CD14-positive monocyte (primary cell): ENCODE measurements at regions not wholly inside any gene's neighbourhood (a gene's known extent, or its start where the extent isn't known, plus 50 kb on each side); places are given as distances from the start of the nearest gene placed in this dataset.

ENCODE experiments used
- DNase-seq, 3 donors: peaks; one replicate each; pipeline ENCODE4 v3.0.0-alpha.2; 2011 to 2022
- H2AFZ ChIP-seq: 2 replicates; pipeline ENCODE4 v1.6.0; 2012; ENCODE audit warnings: mild to moderate bottlenecking, low read depth, low read length, inconsistent platforms; ENCODE audit not compliant: insufficient read depth, poor library complexity, severe bottlenecking
- H3K27ac ChIP-seq, 2 donors: 1 replicate in 1 of 2; 2 replicates in 1 of 2; pipeline ENCODE4 v1.5.1; 2012 to 2013; ENCODE audit warnings: low read length in 2 of 2, control low read depth in 1 of 2, inconsistent platforms in 1 of 2, low read depth in 1 of 2, mild to moderate bottlenecking in 1 of 2
- H3K27me3 ChIP-seq, 2 donors: one replicate each; pipeline versions ENCODE4 v1.6.0 to v1.6.1; 2011 to 2013; ENCODE audit warnings: low read length in 2 of 2; ENCODE audit not compliant: control insufficient read depth in 2 of 2, insufficient read depth in 2 of 2
- H3K36me3 ChIP-seq, 2 donors: replicated peaks in 1 of 2; 1 replicate in 1 of 2; 2 replicates in 1 of 2; pipeline versions ENCODE4 v1.5.1 to v1.6.1; 2012 to 2013; ENCODE audit warnings: low read length in 2 of 2, control low read depth in 1 of 2, inconsistent platforms in 1 of 2, mild to moderate bottlenecking in 1 of 2; ENCODE audit not compliant: insufficient read depth in 2 of 2, control insufficient read depth in 1 of 2
- H3K4me1 ChIP-seq, 2 donors: 1 replicate in 1 of 2; 2 replicates in 1 of 2; pipeline versions ENCODE4 v1.5.1 to v1.6.1; 2012 to 2013; ENCODE audit warnings: low read length in 2 of 2, control low read depth in 1 of 2, inconsistent platforms in 1 of 2, mild to moderate bottlenecking in 1 of 2, moderate library complexity in 1 of 2; ENCODE audit not compliant: insufficient read depth in 2 of 2, control insufficient read depth in 1 of 2
- H3K4me2 ChIP-seq: replicated peaks from 2 replicates; pipeline ENCODE3; 2012; ENCODE audit warnings: low read length, moderate library complexity, mild to moderate bottlenecking; ENCODE audit not compliant: poor library complexity, severe bottlenecking; ENCODE audit errors: extremely low read depth
- H3K4me3 ChIP-seq, 3 experiments: fragments of 200-600 bp in 1 of 3; sonication (generic) in 1 of 3; replicated peaks in 1 of 3; 1 replicate in 2 of 3; 2 replicates in 1 of 3; pipeline ENCODE4 v1.5.1; 2011 to 2013; ENCODE audit warnings: low read length in 3 of 3, mild to moderate bottlenecking in 3 of 3, control low read depth in 2 of 3, low read depth in 2 of 3, inconsistent platforms in 1 of 3, moderate library complexity in 1 of 3
- H3K79me2 ChIP-seq: 2 replicates; pipeline ENCODE4 v1.6.0; 2012; ENCODE audit warnings: mild to moderate bottlenecking, control low read depth, inconsistent platforms, low read length, moderate library complexity; ENCODE audit not compliant: insufficient read depth
- H3K9ac ChIP-seq: 2 replicates; pipeline ENCODE4 v1.6.0; 2017; ENCODE audit warnings: low read length, mild to moderate bottlenecking; ENCODE audit not compliant: insufficient read depth, poor library complexity, severe bottlenecking
- H3K9me3 ChIP-seq, 2 donors: replicated peaks in 1 of 2; 1 replicate in 1 of 2; 2 replicates in 1 of 2; pipeline versions ENCODE4 v1.5.1 to v1.6.1; 2012 to 2013; ENCODE audit warnings: low read length in 2 of 2, control low read depth in 1 of 2; ENCODE audit not compliant: control insufficient read depth in 1 of 2, insufficient read depth in 1 of 2
- H4K20me1 ChIP-seq: 2 replicates; pipeline ENCODE4 v1.6.0; 2012; ENCODE audit warnings: mild to moderate bottlenecking, low read length, control low read depth, moderate library complexity; ENCODE audit not compliant: insufficient read depth
- H3K27ac Mint-ChIP-seq, 7 donors: one replicate each; pipeline ENCODE4 v1.8.0; 2020; ENCODE audit warnings: mild to moderate bottlenecking in 7 of 7, mixed read lengths in 7 of 7, moderate library complexity in 6 of 7, inconsistent platforms in 2 of 7
- H3K27me3 Mint-ChIP-seq, 3 donors: one replicate each; pipeline ENCODE4 v1.8.0; 2021 to 2022; ENCODE audit warnings: low read depth in 3 of 3, mild to moderate bottlenecking in 3 of 3, mixed read lengths in 3 of 3, moderate library complexity in 3 of 3, inconsistent platforms in 1 of 3
- H3K36me3 Mint-ChIP-seq, 2 donors: one replicate each; pipeline ENCODE4 v1.8.0; 2020; ENCODE audit warnings: mixed read lengths in 2 of 2, inconsistent platforms in 1 of 2, mild to moderate bottlenecking in 1 of 2
- H3K4me1 Mint-ChIP-seq: one replicate; pipeline ENCODE4 v1.8.0; 2020; ENCODE audit warnings: mild to moderate bottlenecking, mixed read lengths
- H3K4me3 Mint-ChIP-seq, 2 donors: one replicate each; pipeline ENCODE4 v1.8.0; 2020; ENCODE audit warnings: mild to moderate bottlenecking in 2 of 2, mixed read lengths in 2 of 2, moderate library complexity in 1 of 2
- H3K9me3 Mint-ChIP-seq, 7 donors: one replicate each; pipeline ENCODE4 v1.8.0; 2020 to 2022; ENCODE audit warnings: mixed read lengths in 7 of 7, mild to moderate bottlenecking in 6 of 7, moderate library complexity in 6 of 7, inconsistent platforms in 2 of 7
- WGBS: methylation state at CpG from one replicate; pipeline ENCODE4 v1.1.5; 2013; ENCODE audit warnings: missing lambda C conversion rate; ENCODE audit not compliant: insufficient coverage; 5-methylcytosine and 5-hydroxymethylcytosine counted together
- intact Hi-C, 2 donors: fragments of 100-400 bp; cut with micrococcal nuclease; formaldehyde crosslinking; loops; one replicate each; pipeline versions ENCODE4 v1.15.0 to v1.15.1; 2023
- TF ChIP-seq, protein P1 (sequence below): fragments of 200-600 bp; IDR thresholded peaks from one replicate; pipeline ENCODE4 v1.8.0; 2022; ENCODE audit warnings: antibody characterized with exemption, mild to moderate bottlenecking

DNA sequence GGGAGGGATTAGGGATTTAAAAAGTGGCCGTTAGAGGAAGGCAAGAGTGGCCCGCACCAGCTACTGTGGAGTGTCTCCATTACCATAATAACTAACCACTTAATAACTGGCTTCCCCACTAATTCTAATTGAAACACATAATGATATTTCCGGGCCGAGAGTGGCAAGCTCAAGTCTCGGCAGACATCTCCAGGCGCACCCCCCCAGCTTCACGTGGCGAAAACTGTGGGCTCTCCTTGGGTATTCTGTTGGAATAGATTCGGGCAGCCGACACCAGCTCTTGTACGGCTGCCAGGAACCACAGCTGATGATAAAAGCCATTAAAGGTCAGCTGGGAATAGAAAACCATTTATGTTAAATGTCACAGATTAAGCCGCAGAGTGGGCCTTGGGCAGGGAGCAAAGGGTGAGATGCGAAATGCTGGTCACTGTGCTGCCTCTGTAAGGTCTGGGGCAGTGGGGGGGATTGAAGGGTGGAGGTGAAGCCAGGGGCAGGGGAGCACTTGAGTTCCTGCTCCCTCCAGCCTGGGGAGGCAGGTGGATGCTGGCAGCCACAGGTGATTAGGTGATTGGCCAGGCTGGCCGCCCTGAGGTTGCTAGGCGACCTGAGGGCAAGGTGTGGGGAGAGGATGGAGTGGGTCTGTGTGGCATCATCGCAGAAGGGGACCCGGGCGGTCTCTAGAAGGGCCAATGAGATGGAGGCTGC is 115.6 kb upstream of the SDK2 start:
- H3K27ac ChIP-seq = no peak overlapping the region
- Mint-ChIP-seq H3K4me1 (peaks cover 13% of the 10 kb centered on the region), H3K27ac (peak overlapping the region in 1 of 7 donors; percentile 5), H3K27me3 (peaks cover 3 to 12% (median 9%) of the 10 kb centered on the region in 3 donors), H3K9me3 (peaks cover 0 to 7% (median 2%) of the 10 kb centered on the region in 7 donors), H3K4me3 (no peak overlapping the region), H3K36me3 (no peaks in the 10 kb centered on the region)
- H2AFZ ChIP-seq = no peak overlapping the region
- intact Hi-C loops = no loop called here
- H3K27me3 ChIP-seq = peaks cover 0 to 5% of the 10 kb centered on the region in 2 donors
- TF ChIP-seq, protein P1, sequence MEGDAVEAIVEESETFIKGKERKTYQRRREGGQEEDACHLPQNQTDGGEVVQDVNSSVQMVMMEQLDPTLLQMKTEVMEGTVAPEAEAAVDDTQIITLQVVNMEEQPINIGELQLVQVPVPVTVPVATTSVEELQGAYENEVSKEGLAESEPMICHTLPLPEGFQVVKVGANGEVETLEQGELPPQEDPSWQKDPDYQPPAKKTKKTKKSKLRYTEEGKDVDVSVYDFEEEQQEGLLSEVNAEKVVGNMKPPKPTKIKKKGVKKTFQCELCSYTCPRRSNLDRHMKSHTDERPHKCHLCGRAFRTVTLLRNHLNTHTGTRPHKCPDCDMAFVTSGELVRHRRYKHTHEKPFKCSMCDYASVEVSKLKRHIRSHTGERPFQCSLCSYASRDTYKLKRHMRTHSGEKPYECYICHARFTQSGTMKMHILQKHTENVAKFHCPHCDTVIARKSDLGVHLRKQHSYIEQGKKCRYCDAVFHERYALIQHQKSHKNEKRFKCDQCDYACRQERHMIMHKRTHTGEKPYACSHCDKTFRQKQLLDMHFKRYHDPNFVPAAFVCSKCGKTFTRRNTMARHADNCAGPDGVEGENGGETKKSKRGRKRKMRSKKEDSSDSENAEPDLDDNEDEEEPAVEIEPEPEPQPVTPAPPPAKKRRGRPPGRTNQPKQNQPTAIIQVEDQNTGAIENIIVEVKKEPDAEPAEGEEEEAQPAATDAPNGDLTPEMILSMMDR = no peak
- no peak overlapping the region for H3K4me2 ChIP-seq
- no peak overlapping the region for H3K4me3 ChIP-seq
- DNase-seq = no peak
- H3K9ac ChIP-seq = no peak overlapping the region
- no peaks in the 10 kb centered on the region for H3K79me2 ChIP-seq
- no peaks in the 10 kb centered on the region for H4K20me1 ChIP-seq
- H3K9me3 ChIP-seq = peaks cover 0 to 6% of the 10 kb centered on the region in 2 donors
- peaks cover 0 to 3% of the 10 kb centered on the region in 2 donors for H3K4me1 ChIP-seq
- WGBS = 71% methylated on average over 15 of the region's 18 CpGs
- H3K36me3 ChIP-seq = no peaks in the 10 kb centered on the region

DNA sequence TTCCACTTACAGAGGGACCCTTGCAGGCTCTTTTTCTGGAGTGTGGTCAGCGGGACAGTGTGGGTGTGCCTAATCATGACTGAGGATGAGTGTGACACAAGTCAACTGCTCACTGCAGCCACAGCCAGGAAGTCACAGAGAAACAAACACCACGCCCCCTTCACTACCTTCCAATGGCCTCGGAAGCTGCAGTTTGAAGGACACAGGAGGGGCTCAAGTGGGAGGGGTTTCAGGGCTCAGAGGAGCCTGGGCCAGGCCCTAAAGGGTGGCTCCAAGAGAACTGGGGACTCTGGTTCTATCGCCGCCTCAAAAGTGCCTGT is 116.2 kb upstream of the SDK2 start:
- Histone ChIP-seq H3K4me3 (no peak overlapping the region), H2AFZ (no peak overlapping the region), H3K79me2 (no peaks in the 10 kb centered on the region), H3K4me1 (peaks cover 0 to 3% of the 10 kb centered on the region in 2 donors), H3K9ac (no peak overlapping the region), H3K4me2 (no peak overlapping the region), H3K36me3 (no peaks in the 10 kb centered on the region), H3K27ac (no peak overlapping the region), H3K9me3 (peaks cover 0 to 6% of the 10 kb centered on the region in 2 donors), H3K27me3 (peaks cover 0 to 5% of the 10 kb centered on the region in 2 donors), H4K20me1 (no peaks in the 10 kb centered on the region)
- H3K27ac Mint-ChIP-seq = no peak overlapping the region
- no peak for DNase-seq
- peaks cover 2 to 14% (median 9%) of the 10 kb centered on the region in 3 donors for H3K27me3 Mint-ChIP-seq
- intact Hi-C loops = no loop called here
- 93% methylated on average over 2 of the region's 5 CpGs for WGBS
- H3K36me3 Mint-ChIP-seq = no peaks in the 10 kb centered on the region
- peaks cover 13% of the 10 kb centered on the region for H3K4me1 Mint-ChIP-seq
- H3K4me3 Mint-ChIP-seq = no peak overlapping the region
- TF ChIP-seq, protein P1 = no peak
- peaks cover 0 to 7% (median 2%) of the 10 kb centered on the region in 7 donors for H3K9me3 Mint-ChIP-seq
